ENCODE measurements at regions not wholly inside any gene's neighbourhood (a gene's known extent, or its start where the extent isn't known, plus 50 kb on each side); places are given as distances from the start of the nearest gene placed in this dataset.
"Not testable (repeated sequence)": the region's sequence is repeated elsewhere in the genome, so short reads cannot be mapped to it uniquely, and the experiment has no call there.

DNA sequence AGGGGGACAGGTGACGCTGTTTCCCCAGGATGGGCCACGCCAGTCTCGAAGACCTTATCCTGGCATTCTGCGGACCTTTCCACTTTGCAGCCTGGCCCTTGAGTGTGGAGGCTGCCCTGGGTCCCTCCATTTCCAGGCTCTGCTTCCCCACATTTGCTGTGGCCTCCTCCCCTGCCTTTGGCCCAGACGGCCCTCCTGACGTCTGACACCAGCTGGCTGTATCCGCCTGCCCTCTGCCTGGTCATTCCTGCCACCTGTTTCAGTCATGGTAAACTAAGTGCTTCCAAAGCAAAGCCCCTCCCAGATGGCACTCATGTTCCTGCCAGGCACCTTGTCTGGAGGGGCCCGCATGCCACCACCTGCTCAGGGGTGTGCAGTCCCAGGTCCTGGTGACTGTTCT lies 95.1 kb downstream of the ASB1 start:
- DNase-seq: no peak

- peak; percentile 86 for DNase-seq
These were observed 96.7 kb downstream of the ASB1 start for GRCh38 chr2:238523158-238524110.

GRCh38 chr2:238524426-238524983 lies 97.8 kb downstream of the ASB1 start:
- DNase-seq: no peak

- no peak for DNase-seq
These were observed 99.3 kb downstream of the ASB1 start for GRCh38 chr2:238525990-238526389.

- DNase-seq: no peak
These were observed 100.8 kb downstream of the ASB1 start for GRCh38 chr2:238527565-238527964.

DNA sequence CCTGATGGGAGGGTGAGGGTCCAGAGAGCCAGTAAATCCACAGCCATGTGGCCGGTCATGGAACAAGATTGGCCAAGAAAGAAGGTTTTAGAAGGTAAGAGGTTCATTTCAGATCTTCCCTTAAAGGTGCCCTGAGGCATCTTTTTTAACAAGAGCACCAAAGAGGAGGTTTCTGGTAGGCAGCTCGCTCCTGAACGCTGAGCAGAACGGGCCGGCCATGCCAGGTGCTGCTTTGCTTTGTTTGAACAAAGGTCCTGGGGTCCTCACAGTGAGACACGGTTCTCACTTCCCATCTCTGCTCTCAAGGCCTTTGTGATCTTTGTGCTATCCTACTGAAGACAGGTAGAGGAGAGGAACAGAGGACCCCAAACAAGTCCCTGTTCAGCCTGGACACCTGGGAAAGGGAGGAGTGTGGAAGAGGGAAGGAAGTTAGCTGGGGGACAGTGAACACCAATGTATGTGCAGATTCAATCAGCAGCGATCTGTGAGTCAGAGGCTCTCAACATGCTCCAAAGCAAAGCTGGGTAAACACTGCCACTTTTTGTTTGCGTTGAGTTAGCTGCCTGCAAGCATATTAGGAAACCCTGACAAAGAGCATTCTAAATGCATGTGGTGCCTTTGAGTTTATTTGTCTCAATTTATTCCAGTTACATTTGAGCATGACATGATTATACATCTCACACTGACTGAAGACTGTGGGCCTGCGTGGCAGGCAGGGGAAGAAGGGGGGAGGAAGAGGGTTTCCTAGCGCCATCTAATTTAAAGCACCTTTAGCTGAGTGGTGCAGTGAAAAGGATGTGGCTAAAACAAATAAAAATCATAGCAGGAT lies 102.4 kb downstream of the ASB1 start:
- no peak for DNase-seq

DNA sequence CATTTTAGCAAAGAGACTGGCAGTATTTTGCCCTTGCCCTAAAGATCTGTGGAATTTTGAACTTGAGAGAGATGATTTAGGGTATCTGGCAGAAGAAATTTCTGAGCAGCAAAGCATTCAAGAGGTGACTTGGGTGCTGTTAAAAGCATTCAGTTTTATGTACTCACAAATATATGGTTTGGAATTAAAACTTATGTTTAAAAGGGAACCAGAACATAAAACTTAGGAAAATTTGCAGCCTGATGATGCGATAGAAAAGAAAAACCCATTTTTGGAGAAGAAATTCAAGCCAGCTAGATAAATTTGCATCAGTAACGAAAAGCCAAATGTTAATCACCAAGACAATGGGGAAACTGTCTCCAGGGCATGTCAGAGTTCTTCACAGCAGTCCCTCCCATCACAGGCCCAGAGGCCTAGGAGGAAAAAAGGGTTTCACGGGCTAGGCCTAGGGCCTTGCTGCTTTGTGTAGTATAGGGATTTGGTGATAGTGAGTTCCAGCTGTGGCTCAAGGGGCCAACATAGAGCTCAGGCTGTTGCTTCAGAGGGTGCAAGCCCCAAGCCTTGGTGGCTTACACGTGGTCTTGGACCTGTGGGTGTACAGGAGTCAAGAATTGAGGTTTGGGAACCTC lies 104.4 kb downstream of the ASB1 start:
- DNase-seq: not testable (repeated sequence)

GRCh38 chr2:238543732-238544131 lies 117.0 kb downstream of the ASB1 start:
- not testable (repeated sequence) for DNase-seq

DNA sequence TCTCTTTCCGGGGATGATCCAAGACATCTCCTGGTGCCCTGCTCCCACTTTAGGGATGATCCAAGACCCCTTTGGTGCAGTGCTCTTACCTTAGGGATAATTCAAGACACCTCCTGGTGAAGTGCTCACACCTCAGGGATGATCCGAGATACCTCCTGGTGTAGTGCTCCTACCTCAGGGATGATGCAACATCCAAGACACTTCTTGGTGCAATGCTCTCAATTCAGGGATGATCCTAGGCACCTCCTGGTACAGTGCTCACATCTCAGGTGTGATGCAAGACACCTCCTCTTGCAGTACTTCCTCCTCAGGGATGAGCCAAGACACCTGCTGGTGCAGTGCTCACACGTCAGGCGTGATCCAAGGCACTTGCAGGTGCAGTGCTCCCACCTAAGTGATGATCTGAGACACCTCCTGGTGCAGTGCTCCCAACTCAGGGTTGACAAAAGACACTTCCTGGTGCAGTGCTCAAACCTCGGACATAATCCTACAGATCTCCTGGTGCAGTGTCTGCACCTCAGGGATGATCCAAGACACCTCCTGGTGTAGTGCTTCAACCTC lies 122.3 kb downstream of the ASB1 start:
- DNase-seq: no peak

- no peak for DNase-seq
These were observed 123.1 kb downstream of the ASB1 start for GRCh38 chr2:238549866-238550265.

- no peak for DNase-seq
These were observed 124.4 kb downstream of the ASB1 start for GRCh38 chr2:238551091-238551490.

DNA sequence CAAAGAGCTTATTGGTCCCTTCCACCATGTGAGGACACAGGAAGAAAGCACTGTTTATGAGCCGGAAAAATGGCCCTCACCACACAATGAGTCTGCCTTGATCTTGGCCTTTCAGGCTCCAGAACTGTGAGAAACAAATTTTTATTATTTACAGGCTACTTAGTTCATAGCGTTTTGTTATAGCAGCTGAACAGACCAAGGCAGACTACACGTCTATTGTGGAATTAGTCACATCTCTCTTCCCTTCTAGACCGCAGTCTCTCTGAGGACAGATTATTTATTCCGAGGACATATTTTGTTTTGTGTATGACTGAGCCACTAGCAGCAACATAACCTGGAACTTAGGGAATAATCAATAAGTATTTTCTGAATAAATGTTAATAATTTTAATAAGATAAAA lies 125.5 kb downstream of the ASB1 start:
- no peak for DNase-seq

DNA sequence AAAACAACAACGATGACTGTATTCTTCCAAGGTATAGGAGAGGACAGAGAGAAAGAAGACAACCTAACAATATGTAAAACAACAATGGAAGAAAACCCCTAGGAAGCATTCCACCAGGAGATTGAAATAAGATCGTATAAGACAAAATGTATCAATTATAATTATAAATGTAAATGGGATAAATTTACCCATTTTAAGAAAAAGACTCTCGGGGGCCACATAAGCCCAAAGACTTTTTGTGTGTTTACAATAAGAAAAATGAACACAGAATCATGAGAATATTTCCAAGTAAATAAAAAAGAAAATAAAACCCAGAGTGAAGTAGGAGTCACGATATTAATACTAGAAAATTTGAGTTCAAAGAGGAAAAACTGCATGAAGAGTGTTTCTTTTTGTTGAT lies 126.4 kb downstream of the ASB1 start:
- no peak for DNase-seq

DNA sequence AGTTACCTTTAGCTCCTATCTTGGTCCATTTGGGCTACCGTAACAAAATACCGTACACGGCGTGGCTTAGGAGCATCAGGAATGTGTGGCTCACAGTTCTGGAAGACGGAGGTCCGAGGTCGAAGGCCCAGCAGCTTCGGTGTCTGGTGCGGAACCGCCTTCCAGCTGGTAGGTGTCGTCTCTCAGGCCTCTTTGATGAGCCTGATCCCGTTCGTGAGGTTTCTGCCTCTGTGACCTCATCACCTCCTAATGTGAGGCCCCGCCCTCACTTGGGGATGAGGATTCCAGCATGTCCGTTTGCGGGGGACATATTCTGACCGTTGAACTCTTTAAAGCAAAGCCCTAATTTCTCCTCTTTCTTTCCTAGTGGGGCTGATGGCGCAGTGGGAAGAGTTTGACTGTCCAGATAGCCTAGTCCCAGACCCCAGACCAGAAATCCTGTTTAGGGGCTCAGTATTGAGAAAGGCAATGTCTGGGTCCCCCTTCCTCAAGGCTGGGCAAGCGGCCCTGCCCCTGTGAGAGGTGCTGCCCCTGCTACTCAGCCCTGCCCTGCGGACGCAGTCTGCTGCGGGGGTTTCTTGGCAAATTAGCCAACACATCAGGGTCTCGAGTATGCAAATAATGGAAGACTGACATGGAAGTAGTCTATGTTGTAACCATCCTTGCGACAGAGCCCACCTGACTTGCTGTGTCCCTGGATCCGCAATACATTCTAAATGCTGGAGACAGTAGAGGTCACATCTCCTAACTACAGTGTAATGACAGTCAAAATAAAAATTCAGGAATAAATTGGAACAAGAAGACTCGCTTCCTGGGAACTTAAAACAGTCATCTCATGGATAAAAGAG lies 128.0 kb downstream of the ASB1 start:
- no peak for DNase-seq

- DNase-seq: no peak
These were observed 129.2 kb downstream of the ASB1 start for GRCh38 chr2:238555786-238556542.

DNA sequence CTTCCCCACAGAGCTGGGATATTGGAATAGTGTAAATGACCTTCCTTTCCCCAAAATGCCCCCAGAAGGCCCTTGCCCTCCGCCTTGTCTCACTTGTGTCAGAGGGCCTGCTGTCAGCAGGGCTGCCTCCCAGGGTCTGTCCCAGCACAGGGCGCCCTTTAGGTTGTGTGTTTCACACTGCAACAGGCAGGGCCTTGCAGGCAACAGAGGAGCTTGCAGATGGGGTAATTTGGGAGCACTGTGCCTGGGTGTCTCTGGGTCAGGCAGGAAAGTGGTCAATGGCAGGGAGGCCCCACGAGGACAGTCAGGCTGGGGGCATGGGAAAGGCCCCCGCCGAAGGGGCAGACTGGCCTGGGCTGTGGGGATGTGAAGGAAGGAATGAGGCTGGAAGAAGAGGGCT lies 130.7 kb downstream of the ASB1 start:
- no peak for DNase-seq

DNA sequence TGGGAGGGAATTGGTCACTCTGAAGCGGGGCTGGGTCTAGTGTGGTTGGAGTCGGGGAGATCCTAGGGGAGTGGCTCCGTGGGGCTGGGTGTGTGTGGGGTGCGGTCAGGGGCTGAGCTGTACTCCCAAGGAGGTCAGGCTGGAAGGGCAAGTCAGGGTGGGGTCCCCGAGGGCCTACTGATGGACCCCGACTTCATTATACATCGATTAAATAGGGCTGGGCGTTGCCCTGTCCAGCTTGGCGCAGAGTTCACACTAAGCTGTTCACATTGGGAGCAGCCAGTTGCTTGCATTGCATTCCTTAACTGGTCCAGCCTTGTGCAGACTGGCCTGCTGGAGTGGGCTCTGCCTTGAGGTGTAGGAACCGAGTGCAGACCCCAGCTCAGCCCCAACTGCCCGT lies 131.2 kb downstream of the ASB1 start:
- no peak for DNase-seq

DNA sequence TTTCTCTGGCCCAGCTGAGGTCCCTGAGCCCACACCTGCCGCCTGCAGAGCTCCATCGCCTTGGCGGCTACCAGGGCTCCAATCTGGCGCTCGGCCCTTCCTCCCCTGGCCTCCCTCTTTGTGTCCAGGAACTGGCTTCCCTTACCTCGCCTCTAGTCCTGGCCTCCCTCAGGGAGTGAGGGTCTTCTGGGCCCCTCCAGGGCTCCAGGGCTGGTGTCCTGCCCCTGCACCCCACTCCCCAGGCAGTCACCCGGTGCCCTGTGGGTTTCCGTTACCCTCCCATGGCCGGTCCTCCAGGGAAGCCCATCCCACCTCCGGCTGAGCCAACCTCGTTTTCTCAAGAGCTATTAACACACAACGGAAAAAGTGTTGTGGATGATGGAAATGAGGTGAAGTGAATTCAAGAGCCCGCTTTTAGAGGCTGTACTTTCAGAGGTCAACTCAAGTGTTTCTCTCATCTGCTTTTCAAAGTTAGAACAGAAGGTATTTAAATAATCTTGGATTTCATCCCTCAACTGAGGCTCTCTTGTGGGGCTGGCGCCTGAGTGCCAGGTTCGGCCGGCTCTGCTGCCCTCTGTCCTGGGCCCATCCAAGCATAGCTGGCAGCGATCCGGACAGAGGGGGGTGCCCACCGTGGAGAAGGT lies 131.9 kb downstream of the ASB1 start:
- no peak for DNase-seq

DNA sequence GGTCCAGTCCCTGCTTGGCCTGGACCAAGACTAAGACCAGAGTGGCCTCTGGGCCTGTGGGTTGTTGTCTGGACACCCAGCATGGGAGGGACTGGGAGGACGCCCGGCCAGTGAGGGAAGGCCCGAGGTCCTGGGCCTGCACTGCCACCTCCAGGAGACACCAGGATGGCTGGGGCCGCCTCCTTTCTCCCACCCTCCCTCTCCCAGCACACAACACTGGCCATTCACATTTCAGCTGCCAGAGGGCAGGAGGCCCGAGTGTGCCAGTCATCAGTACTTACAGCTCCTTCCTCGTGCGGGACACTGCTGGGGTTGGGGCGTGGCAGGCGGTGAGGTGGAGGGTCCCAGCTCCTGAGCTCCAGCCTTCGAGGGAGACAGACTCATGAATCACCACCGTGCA lies 133.5 kb downstream of the ASB1 start:
- DNase-seq: no peak

DNA sequence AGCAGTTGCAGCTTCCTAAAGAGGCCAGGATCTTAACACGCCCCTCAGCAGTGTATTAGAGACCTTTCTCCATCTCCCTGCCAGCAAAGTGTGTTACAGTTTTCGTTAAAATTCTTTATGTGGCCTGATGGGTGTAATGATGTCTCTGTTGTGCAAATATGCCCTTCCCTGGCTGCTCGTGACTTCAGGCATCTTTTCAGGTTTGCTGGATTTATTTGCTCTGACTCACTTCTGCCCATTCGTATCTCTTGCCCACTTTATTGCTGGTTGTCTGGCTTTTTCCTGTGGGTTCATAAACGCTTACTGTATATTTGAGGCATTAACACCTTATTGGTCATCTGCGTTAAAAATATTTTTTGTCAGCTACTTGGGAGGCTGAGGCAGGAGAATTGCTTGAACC lies 134.5 kb downstream of the ASB1 start:
- DNase-seq: no peak

DNA sequence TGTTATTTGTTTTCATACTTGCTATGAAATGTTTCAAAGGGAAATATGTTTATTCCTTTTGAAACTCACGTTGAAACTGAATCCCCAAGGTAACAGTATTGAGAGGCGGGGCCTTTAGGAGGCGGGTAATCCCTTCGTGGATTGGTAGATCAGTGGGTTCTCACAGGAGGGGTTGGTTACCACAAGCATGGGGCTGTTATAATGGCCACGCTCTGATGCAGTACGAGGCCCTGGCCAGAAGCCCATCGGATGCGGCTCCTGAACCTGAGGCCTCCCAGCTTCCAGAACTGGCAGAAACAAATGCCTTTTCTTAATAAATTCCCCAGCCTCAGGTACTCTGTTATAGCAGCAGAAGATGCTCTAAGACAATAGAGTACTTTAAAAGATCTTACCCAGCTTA lies 135.7 kb downstream of the ASB1 start:
- DNase-seq: no peak
